MM.1S (cell line): ENCODE measurements at regions not wholly inside any gene's neighbourhood (a gene's known extent, or its start where the extent isn't known, plus 50 kb on each side); places are given as distances from the start of the nearest gene placed in this dataset.

ENCODE experiments used
- CTCF ChIP-seq: fragments of 300-600 bp; sonication (generic); IDR thresholded peaks from 2 replicates; pipeline ENCODE4 v1.5.1; 2016; ENCODE audit warnings: antibody characterized with exemption, low read length, mixed read lengths
- EZH2 ChIP-seq: fragments of 300-600 bp; sonication (generic); optimal IDR thresholded peaks from 2 replicates; pipeline ENCODE3; 2017; ENCODE audit warnings: low read depth, mild to moderate bottlenecking, antibody characterized with exemption, low read length, mixed read lengths

GRCh38 chr5:56508249-56508648, 275.1 kb upstream of the ANKRD55 start:
- TF ChIP-seq CTCF = no peak
- TF ChIP-seq EZH2 = no peak
